ENCODE measurements at regions not wholly inside any gene's neighbourhood (a gene's known extent, or its start where the extent isn't known, plus 50 kb on each side); places are given as distances from the start of the nearest gene placed in this dataset.

GRCh38 chr18:42156281-42156680 is 201.2 kb downstream of the PIK3C3 start:
- TF ChIP-seq CTCF (IDR thresholded peaks at IDR 0.05), result no peak
- no peak for TF ChIP-seq POLR2A (IDR thresholded peaks at IDR 0.05)
- TF ChIP-seq EP300 (IDR thresholded peaks at IDR 0.05), result no peak
